Left renal cortex interstitium (tissue), 4 donors: ENCODE measurements at regions not wholly inside any gene's neighbourhood (a gene's known extent, or its start where the extent isn't known, plus 50 kb on each side); places are given as distances from the start of the nearest gene placed in this dataset.
"Not testable (repeated sequence)": the region's sequence is repeated elsewhere in the genome, so short reads cannot be mapped to it uniquely, and the experiment has no call there.

Experiments used
- DNase-seq, 4 donors: peaks; one replicate each; pipeline ENCODE4 v3.0.0-alpha.2; 2013; ENCODE audit warnings: low read depth in 4 of 4, low spot score in 2 of 4, missing footprints in 1 of 4

- DNase-seq: no peak
Observed at GRCh38 chr12:61524851-61525250, 735.4 kb upstream of the USP15 start.

GRCh38 chr12:61525331-61525730, 734.9 kb upstream of the USP15 start:
- no peak for DNase-seq

DNA sequence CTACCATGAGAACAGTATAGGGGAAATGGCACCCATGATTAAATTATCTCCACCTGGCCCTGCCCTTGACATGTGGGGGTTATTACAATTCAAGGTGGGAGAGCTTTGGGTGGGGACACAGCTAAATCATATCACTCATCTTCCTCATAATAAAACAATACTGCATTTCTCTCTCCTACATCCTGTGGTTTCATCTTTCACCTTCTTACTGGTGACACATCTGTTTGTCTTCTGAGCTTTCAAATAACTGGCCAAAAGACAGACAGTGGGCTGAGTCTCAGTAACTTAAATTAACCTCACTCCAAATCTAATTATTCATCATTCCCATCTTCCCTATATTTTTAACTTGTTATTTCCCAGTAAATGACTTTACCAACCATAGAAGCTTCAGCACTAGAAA, 729.7 kb upstream of the USP15 start:
- DNase-seq: no peak

GRCh38 chr12:61531195-61531594, 729.0 kb upstream of the USP15 start:
- DNase-seq: no peak

DNA sequence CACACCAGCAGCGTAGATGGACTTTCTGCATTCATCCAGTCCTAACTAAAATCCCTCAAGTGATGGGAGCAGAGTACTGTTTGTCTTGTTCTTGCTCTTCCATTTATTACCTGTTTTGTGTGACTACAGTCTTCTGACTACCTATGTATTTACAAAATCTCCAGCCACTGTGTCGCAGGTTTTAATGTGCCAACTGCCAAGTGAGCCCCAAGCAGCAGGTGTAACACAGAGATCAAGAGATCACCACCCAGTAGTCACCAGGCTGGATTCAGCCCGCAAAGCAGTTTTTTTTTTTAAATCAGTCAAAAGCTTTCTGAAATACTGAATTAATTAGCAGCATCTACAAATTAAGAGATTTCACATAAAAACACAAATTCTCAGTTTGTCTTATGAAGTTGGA, 724.1 kb upstream of the USP15 start:
- DNase-seq: no peak

- DNase-seq: no peak
Observed at GRCh38 chr12:61536525-61536924, 723.7 kb upstream of the USP15 start.

GRCh38 chr12:61538951-61539350, 721.3 kb upstream of the USP15 start:
- DNase-seq: no peak

DNA sequence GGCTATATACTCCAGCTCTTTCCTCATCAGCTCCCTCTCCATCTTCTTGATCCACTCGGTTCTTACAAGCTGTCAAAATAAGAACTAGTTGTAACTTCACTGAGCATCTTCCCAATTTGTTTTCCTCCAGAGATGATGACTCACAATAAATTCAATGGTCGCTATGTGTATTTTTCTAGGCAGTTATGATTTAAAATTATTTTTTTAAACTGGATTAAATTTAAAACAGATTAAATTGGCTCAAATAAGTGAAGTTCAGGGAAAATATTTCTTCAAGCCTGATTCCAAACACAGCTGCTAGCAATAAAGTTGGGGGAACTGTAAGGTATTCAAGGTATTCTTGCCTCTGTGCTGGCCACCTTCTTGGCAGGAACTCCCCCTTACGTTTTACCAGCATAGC, 717.7 kb upstream of the USP15 start:
- DNase-seq: no peak

DNA sequence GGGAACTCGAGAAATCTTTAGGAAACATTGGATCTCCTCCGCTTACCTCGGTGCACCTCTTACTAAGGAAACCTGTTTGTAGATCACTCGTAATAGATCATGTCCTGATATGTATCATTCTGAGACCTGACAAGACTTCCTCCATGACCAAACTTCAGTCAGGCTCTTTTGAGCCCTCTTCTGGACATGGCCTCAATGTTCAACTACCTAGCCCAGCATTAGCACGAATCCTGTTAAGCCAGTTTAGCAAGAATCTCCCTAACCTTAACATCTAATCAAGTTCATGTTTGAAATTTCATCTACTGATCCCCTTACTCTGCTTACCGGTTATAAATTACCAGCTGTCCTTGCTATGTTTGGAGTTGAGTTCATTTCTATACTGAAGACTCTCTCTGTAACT, 713.9 kb upstream of the USP15 start:
- DNase-seq: no peak

GRCh38 chr12:61553091-61553490, 707.1 kb upstream of the USP15 start:
- DNase-seq: no peak

- no peak for DNase-seq
Observed at GRCh38 chr12:61554268-61555008, 705.8 kb upstream of the USP15 start.

GRCh38 chr12:61563665-61564450, 696.3 kb upstream of the USP15 start:
- DNase-seq: no peak

- DNase-seq: no peak
Observed at GRCh38 chr12:61564466-61564865, 695.7 kb upstream of the USP15 start.

DNA sequence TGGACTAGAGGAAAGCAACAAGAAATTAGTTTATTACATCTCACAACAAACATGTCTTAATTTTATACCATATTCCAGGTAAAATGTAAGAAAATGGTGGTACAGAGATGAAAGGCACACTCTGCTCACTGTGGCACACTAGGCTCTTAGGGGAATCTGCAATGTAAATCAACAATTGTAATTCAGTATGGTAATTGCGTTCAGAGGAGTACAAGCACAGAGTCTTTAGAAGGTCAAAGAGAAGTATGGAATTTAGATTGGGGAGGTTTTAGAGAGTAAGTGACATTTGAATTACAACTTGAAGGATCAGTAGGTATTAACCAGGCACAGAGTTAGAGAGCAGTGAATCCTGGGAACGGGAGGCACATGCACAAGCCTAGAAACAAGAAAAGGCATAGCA, 694.0 kb upstream of the USP15 start:
- DNase-seq: no peak

GRCh38 chr12:61574339-61574738, 685.9 kb upstream of the USP15 start:
- no peak for DNase-seq

- no peak for DNase-seq
Observed at GRCh38 chr12:61584943-61585342, 675.3 kb upstream of the USP15 start.

- DNase-seq: not testable (repeated sequence)
Observed at GRCh38 chr12:61590864-61591263, 669.3 kb upstream of the USP15 start.

GRCh38 chr12:61610143-61610542, 650.1 kb upstream of the USP15 start:
- no peak for DNase-seq

DNA sequence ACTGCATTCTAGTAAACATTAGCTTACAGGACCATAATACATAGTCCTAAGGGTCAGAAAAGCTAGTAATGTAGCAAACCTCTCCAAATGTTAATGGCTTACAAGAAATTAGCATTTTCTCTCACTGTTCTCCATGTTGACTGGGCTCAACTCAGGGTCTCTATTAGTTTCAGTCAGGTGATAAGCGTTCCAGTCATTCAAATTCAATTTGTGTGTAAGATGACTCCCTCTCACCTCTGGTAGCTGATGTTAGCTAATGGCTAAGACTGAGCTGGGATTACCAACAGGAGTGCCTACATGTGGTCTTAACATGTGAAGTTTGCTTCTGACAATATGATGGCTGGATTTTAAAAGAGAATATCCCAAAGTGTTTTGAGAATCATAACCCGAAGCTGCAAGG, 630.5 kb upstream of the USP15 start:
- DNase-seq: no peak

DNA sequence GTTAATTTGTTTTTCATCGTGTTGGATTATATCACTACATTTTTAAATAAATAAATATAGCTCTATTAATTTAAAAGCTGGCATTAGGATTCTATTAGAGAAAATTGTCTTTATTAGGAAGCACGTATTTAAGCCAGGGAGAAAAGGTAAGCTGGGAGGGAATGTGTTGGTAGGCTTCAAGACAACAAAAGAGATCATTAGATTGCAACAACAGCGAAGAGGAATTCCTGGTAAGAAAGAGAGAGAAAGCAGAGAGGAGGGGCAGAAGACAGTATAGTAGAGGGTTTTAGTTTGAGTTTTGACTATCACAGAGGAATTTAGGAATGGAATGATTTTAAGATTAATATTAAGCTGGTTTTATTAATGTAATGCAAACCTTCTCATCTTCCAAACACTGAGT, 613.6 kb upstream of the USP15 start:
- no peak for DNase-seq

DNA sequence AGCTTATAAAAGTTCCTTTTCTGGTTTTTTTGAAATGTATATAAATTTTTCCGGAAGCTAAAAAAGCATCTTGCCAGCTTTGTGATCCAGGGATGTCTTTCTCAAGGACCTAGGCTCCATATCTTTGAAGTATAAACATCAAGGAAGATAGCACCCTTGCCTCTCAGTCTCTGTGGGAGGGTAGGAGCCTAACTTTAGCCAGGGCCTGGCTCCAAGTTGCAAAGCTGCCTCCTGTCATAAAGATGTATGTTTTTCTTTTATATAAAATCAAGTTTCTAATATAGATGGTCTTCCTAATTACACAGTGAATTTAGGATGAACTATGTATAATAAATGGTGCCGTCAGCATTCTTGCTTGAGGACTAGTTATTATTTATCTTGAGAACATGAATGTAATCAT, 612.6 kb upstream of the USP15 start:
- no peak for DNase-seq

GRCh38 chr12:61652265-61652664, 607.9 kb upstream of the USP15 start:
- no peak for DNase-seq
